ENCODE measurements at regions not wholly inside any gene's neighbourhood (a gene's known extent, or its start where the extent isn't known, plus 50 kb on each side); places are given as distances from the start of the nearest gene placed in this dataset.

DNA sequence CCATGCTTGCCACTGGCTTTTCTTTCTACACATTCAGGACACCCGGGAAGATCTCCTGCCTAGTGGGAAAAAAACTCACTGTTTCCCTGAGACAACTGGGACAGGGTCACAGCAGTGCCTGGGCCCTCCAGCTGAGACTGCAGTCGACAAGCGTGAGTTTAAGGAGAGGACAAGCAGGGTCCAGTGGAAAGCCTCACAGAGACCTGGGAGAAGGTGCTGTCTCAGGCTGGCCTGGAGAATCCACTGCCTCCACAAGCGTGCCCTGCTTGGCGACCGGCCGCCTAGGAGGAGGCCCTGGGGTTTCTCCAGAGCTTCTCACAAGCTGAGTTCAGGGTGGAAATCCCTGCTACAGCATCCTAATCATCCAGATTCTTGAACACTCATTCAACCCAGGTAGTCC, 519.6 kb upstream of the RAB6C start:
- no peak for DNase-seq (ENCODE audit: low read depth)

DNA sequence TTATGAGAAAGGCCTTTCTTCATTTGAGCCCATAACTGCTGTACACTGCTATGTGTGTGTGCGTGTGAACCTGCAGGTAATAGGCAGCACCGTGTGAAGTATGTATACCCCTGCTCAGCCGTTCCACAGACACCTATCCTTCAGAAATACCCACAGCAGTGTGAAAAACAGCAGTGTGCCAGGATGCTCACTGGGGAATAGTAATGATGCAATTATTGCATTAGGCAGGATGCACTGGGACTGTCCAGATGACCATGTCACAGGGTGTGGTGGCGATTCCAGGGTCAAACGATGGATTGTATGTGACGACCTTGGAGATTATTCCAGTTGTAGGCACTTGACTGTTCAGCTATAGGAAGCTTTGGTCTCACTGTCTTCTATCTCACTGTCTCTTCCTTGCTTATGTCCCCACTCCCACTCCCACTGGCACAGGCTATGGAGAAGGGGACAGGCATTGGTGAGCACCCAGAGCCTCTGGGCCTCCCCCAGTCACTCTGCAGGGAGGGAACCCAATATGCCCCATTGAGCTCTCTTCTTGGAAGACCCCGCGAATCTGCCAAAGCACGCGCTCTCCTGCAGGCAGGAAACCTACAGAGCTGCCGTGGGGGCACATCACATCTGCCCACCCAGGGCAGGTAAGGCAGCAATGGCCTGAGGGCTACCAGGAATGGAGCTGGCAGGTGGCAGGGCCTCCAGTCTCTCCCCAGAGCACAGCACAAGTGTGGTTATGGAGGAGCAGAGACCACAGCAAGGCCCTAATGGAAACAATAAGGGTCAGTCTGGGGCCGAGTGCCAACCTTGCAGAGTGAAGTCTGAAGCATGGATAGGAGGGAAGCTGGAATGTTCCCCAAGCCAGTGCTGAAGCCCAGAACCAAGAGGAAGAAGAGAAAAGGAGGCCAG, 518.9 kb upstream of the RAB6C start:
- no peak for DNase-seq (ENCODE audit: low read depth)

DNA sequence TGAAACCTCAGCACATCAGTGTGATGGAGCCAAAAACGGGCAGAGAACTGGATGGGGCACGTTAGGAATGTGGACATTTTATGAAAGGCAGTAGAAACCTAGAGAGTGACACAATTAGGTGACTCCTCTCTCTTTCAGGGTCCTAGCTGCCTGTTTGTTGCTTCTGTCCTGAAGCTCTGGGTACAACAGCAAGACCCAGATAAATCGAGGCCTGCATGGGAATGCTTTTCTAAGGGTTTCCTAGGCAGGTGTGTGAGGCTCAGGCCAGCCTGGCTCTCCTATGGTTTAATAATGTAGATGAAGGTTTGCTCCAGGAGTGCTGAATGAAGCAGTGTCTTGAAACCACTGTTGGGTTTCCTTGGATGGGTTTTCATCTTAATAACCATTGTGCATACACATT, 517.1 kb upstream of the RAB6C start:
- no peak for DNase-seq (ENCODE audit: low read depth)

DNA sequence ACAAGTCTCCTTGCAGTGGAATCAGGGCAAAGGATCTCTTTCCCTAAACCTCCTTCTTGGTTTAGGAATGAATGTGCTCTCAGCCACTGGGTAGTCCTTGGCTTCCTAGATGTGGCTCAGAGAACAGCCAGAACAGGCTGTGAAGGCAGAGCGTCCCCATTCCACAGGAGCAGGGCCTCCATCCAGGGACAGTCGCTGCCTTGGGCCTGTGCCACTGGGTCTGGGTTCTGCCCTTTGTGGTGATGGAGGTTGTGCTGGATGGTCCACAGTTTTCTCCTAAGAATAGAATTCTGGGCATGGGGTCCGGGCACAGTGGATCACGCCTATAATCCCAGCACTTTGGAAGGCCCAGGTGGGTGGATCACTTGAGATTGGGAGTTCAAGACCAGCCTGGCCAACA, 516.5 kb upstream of the RAB6C start:
- no peak for DNase-seq (ENCODE audit: low read depth)

DNA sequence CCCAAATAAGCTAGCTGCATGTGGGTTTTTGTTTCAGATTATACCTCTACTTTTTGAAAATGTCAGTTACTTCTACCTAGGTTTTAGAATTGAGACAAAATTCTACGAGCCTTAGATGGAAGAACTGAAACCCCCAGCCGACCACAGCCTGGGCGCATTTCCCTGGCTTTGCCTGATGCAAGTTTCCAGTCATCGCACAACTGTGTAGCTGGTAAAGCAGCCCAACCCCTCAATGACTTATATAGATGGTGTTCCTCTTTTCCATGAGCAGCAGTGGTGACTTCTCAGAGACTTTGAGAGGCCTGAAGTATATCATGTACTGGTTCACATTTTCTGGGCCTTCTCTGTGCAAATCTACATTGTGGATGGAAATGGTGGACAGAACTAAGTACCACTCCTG, 515.4 kb upstream of the RAB6C start:
- DNase-seq (ENCODE audit: low read depth): no peak

DNA sequence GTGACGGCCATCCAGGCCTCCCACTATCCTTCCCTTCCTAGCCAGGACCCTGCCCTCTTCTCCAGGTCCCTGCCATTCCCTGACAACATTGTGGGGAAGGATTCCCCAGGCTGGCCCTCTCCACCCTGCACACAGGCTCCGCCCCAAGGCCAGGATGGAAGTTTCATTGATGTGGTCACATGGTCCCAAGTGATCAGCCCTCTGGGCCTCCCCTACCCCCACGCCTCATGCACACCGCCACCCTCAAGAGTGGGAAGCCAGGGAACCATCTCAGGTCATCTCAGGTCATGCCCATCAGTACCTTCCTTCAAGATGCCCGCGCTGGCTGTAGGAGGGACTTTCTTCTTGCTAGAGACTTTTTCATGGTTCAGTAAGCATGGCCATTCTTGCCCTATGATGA, 514.8 kb upstream of the RAB6C start:
- no peak for DNase-seq (ENCODE audit: low read depth)

DNA sequence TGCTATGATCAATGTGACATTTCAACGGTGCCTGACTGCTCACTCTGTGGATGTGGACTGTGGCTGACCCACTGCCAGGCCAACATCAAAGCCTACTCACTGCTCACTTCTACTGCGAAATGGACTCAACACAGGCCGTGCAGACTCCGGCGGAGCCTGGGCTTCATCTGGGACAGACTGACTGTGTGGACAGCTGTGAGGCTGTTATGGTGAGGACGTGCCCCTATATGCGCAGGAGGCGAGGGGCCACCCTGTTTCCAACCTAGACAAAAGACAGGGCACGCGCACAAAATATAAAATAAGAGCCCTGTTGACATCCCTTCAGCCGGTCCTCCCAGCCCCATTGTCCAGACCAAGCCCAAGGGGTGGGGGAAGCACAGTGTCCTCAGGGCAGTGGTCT, 514.4 kb upstream of the RAB6C start:
- no peak for DNase-seq (ENCODE audit: low read depth)

DNA sequence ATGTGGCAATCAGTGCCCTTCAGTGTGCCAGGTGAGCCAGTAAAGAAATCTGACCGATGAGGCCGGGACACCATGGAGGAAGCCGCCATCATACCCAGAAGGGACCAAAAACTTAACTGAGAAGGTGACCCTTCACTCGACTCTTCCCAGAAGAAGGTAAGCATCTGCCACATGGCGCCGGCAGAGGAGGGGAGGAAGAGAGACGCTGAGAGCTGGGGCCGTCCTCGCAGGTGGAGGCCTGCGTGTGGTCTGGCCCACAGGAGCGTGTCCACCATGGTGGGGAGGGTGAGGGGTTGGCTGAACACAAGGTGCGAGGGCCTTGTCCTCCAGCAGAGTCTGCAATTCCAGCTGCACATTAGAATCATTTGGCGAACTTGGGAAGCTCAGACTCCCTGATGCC, 513.1 kb upstream of the RAB6C start:
- no peak for DNase-seq (ENCODE audit: low read depth)

DNA sequence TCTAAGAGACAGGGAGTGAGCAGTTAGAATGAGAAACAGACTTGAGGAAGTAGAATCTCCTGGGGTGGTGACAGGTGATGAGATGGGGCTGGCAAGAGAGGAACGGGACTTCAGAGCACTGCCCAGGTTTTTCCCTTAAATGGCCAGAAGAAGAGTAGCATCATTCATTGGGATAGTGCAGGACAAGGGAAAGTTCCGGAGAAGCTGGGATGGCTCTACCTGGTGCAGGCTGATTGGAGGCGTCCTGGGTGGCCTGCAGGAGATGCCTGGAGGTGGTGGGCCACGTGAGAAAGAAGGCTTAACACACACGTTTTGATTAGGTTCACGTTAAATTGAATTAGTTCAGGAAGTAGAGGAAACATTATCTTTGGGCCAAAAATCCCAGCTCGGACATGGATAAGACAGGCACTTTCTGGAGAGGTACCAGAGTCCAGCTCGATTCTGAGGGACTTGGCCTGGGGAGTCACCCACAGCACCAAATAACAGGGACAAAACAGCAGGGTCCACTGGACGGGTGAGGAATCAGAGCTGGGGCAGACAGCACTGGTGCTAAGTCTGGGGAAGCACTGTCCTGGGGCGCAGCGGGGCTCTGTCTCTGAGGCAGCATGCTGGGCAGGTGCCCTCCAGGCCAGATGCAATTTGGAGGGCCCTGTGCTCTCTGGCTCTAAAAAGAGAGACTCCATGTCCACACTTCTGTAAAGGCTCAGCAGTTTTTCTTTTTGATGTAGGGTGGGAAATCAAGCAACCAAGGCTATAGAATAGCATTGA, 512.3 kb upstream of the RAB6C start:
- no peak for DNase-seq (ENCODE audit: low read depth)

DNA sequence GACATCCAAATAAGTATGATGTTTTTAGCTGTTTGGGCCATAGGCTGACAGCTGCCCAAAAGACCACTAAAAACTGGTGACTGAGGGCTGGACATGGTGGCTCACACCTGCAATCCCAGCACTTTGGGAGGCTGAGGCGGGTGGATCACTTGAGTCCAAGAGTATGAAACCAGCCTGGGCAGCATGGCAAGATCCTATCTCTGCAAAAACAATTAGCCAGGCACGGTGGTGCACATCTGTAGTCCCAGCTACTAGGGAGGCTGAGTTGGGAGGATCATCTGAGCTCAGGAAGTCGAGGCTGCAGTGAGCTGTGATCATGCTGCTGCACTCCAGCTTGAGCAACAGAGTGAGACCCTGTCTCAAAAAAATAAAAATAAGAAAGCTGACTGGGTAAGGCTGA, 511.5 kb upstream of the RAB6C start:
- DNase-seq (ENCODE audit: low read depth): no peak

DNA sequence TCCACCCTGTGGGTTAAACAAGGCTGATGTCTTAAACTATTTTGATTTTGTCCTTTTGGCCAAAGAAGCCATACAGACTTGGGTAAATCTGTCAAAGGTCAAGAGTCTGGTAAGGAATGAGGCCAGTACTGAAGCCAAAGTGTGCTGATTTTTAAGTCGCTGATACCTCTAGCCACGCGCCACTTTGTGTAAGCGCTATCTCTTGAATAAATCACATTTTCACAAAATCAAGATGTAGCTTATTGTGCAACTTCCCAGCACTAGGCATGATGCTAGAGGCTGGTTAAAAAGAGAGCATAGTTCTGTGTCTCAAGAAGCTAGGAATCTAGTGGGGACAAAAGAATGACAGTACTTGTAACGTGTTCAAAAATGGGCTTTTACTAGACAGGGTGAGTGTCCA, 510.6 kb upstream of the RAB6C start:
- DNase-seq (ENCODE audit: low read depth): no peak

DNA sequence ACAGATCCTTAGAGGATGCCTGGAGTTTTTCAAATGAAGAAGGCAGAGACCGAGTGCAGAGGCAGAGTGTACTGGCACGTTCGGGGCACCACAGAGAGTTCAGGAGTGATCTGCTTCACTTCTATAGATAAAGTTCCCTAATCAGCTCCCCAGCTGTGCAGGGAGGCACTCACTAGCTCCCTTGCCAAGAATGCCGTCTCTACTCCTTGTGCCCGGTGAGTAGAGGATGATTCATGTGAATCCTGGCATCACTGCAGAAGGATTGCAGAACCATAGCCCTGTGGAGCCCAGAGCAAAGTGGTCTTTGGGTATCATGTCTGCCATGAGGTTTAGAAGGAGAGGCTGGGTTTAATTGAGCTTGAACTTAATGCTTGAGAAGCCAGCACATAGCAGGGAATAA, 510.1 kb upstream of the RAB6C start:
- DNase-seq (ENCODE audit: low read depth): no peak

DNA sequence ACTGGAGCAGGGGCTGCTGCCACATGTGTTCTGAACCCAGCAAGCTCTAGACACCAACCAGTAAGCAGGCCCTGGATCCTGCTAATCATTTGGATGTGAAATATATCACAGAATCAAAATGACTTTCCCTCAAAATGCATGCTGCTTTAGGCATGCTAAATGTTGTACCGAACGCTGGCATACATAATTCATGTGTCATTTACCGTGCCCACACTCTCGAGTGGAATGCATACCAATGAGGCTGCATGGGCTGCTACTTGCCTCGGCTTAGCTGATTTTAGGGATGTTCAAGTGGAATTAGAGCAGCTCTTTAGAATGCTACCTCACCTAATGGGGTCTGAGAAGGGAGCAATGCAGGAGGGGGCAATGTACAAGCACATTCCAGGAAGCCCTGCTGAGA, 509.6 kb upstream of the RAB6C start:
- no peak for DNase-seq (ENCODE audit: low read depth)

DNA sequence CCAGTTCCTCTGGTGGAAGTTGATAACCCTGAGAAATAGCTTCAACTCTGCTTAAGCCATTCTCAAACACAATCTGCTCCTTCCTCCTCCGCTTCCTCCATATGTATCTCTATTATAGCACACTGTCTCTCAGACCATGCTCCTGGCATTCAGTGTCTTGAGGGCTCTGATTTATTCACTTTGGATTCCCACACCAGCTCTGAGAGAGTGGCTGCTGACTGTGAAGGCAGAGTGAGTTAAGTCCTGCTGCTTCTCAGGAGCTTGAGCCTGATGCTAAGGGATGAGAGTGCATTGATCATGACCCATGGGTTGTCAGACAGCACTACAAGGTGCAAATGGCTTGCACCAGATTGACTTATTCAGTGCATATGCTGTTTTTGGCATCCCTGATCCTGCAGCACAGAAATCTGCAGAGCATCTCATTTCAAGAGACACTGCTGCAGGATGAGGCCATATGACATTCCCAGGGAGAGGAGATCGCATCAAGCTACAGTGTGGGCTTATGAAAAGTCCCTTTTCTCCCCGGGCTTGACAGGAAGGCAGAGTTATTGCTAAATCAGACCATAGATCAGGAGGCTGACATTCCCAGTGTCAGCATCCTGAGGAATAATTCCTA, 500.5 kb upstream of the RAB6C start:
- no peak for DNase-seq (ENCODE audit: low read depth)

DNA sequence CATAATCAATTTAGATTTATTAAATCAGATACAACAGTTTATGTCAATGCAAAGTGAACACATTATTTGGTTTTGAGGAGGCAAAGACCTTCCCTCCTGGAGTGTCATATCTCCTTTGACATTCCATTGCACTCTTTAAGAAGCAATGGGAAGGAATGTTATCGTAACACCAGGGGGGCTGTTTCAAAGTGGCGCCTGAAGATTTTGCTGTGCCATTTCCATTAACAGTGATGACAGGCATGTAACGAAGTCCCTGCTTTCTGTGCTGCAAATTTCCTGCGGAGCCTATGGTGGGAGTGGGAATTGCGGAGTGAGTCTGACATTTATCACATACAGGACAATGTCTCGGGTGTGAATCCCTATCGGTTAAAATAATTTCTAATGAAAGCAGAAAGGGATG, 499.6 kb upstream of the RAB6C start:
- DNase-seq (ENCODE audit: low read depth): no peak

DNA sequence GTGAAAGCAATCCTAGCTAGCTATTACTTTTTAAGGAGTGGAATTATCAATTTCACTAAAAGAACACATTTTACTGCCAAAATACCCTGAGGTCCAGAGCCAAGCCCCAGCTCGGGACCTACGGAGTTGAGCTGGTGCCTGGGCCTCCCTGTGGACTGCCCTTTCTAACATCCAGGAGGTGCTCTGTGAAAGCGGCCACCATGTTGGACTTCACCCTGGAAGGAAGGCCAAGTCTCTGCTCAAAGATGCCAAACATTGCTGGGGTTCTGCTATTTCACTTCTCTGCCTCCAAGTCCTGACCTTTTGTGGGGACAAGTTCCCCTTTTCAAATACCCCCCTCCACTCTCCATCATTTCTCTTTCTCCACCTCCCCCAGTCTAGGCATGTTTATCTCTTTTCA, 498.7 kb upstream of the RAB6C start:
- DNase-seq (ENCODE audit: low read depth): no peak

DNA sequence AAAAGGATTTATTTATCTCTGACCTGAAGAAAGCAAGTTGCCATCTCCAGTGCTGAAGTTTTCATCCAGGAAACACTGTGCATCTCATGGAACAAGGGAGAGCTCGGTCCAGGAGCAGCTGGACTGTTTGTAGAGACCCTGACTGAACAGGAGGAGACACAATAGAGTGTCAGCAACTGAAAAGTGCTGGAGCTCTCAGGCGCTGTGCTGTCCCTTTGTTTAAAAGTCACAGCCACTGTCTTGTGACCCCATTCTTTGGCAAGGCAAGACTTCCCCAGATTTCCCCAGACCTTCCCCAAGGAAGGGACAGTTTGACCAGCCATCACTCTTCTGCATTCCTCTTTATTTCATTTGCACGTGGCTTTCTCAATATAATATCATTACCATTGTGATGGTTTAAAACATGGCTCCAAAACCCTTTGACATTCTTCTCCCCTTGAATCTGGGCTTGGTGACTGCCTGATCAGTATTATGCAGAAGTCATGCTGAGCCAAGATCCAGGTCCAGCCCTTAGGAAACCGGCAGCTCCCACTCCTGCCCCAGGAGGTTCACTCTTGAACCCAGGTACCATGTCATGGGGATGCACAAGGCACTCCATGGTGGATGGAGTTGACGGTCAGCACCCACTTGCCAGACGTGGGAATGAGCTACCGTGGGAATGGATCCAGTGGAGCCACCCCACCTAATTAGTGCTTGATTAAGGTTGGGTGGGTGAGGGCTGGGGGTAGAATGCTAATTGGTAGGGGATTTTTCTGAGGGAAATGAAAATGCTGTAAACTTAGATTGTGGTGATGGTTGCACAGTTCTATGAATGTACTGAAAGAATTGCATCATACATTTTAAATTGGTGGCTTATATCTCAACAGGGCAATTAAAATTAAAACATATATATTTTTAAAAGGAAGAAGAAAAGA, 497.9 kb upstream of the RAB6C start:
- DNase-seq (ENCODE audit: low read depth): no peak

DNA sequence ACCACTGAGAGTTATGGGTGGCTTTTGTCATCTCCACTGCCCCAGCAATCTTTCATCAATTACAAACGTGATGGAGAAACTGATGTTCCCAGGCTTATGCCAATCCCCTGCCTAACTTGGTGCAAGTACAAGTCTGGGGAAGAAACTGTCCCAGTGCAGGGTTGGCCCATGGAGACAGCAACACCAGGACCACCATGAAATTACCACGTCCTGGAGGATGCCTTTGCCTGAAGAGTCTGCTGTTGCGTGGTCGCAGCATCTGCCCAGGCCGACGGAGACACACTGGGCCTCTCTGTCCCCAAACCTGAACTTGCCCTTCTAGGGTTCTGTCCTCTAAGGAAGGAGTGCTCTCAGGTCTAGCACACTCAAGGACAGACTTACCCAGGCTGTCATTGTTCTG, 496.8 kb upstream of the RAB6C start:
- DNase-seq (ENCODE audit: low read depth): no peak

DNA sequence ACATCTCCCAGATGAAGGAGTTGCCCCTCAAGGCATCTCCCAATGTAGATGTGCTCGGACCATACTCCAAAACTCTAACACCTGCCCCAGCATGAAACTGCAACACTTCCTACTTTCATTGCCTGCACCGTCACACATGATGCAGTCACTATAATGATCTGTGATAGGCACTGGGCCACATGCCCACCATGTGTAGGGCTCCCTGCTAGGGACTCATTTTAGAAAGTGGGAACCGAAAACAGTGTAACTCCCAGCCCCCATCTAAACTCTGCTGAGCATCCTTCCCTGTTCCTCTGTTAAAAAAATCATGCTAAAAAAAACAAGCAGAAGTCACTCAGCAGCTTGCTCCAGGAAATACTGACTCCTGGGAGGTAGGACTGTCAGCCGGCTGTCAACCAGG, 496.1 kb upstream of the RAB6C start:
- DNase-seq (ENCODE audit: low read depth): no peak

DNA sequence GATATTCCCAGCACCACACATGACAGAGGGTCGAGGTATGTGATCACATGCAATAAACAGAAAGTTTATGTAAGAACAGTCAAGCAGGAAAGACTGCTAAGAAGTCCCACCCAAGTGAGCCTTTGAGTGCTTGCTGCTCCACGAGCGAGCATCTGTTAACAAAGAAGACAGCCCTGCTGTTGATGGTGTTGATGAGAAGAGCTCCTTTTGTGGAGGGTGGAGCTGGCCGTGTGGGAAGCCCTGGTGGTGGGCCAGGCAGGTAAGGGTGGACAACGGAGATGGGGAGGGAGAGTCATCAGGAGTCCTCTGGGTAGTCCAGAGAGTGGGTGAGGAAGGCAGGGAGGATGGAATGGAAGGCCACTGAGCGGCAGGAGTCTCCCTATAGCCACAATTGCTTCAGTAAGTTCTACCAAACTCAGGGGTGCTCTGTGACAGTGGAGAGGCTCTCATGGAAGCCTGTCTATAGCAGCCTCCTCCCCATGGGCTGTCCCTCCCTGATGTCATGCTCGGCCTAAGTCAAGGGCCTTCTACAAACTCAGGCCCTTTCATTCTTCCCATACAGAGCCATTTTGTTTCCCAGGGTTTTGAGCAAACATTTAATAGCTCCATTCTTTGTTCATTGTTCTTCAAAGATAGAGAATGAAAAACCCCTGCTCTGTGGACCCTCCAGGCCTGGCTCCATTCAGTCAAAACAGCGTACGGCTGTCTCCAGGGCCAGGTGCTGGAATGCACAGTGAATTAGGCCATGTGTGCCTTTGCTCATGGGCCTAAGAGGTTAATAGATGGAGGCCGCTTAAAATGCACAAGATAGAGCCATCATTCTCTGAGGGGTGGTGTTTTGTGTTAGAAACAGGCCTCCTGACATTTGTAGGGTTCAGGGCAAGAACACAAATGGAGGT, 494.2 kb upstream of the RAB6C start:
- DNase-seq (ENCODE audit: low read depth): no peak

DNA sequence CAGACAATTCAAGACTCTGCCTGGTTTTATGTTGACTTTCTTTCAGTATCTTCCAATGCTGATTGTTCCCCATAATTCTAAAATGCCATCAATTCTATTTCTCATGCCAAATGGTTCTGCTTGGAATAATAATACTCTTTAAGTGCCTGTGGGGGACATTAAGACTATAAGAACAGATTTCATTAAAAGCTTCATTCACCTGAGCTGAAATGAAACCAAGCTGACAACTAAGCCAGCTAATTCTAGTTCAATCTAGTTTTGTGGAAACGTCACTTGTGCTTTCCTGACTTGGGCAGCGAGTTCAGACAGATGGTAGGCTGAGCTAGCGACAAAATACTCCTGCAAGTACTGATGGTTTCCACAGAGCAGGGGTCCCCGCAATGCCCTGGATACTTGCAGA, 491.1 kb upstream of the RAB6C start:
- no peak for DNase-seq (ENCODE audit: low read depth)

All from RPMI7951 (cell line).